HG03521 (cell line): ENCODE measurements at regions not wholly inside any gene's neighbourhood (a gene's known extent, or its start where the extent isn't known, plus 50 kb on each side); places are given as distances from the start of the nearest gene placed in this dataset.
"Not testable (repeated sequence)": the region's sequence is repeated elsewhere in the genome, so short reads cannot be mapped to it uniquely, and the experiment has no call there.

Experiments
- ATAC-seq: cut with Tn5 transposase; IDR thresholded peaks from one replicate; pipeline ENCODE4 v1.9.1; 2021; ENCODE audit warnings: mild to moderate bottlenecking, moderate library complexity; ENCODE audit not compliant: unreplicated experiment

GRCh38 chr18:41899535-41899934 lies 55.5 kb upstream of the PIK3C3 start:
- ATAC-seq: no peak

- ATAC-seq: no peak
These were observed 61.6 kb upstream of the PIK3C3 start for GRCh38 chr18:41893432-41893831.

- ATAC-seq: no peak
These were observed 67.9 kb upstream of the PIK3C3 start for GRCh38 chr18:41887100-41887499.

- ATAC-seq: no peak
These were observed 68.8 kb upstream of the PIK3C3 start for GRCh38 chr18:41886126-41886807.

- ATAC-seq: no peak
These were observed 73.7 kb upstream of the PIK3C3 start for GRCh38 chr18:41881285-41881684.

GRCh38 chr18:41879256-41879655 lies 75.8 kb upstream of the PIK3C3 start:
- no peak for ATAC-seq

GRCh38 chr18:41875094-41875780 lies 79.8 kb upstream of the PIK3C3 start:
- no peak for ATAC-seq

GRCh38 chr18:41873730-41874129 lies 81.3 kb upstream of the PIK3C3 start:
- ATAC-seq: no peak

GRCh38 chr18:41872206-41872605 lies 82.8 kb upstream of the PIK3C3 start:
- no peak for ATAC-seq

- ATAC-seq: no peak
These were observed 83.6 kb upstream of the PIK3C3 start for GRCh38 chr18:41871229-41872000.

GRCh38 chr18:41870817-41871216 lies 84.2 kb upstream of the PIK3C3 start:
- no peak for ATAC-seq

- ATAC-seq: no peak
These were observed 84.8 kb upstream of the PIK3C3 start for GRCh38 chr18:41870191-41870590.

GRCh38 chr18:41865796-41866195 lies 89.2 kb upstream of the PIK3C3 start:
- ATAC-seq: not testable (repeated sequence)

- no peak for ATAC-seq
These were observed 90.8 kb upstream of the PIK3C3 start for GRCh38 chr18:41864216-41864615.

GRCh38 chr18:41862921-41863320 lies 92.1 kb upstream of the PIK3C3 start:
- no peak for ATAC-seq

- no peak for ATAC-seq
These were observed 94.0 kb upstream of the PIK3C3 start for GRCh38 chr18:41860987-41861386.

GRCh38 chr18:41858761-41859555 lies 96.1 kb upstream of the PIK3C3 start:
- ATAC-seq: no peak

- ATAC-seq: no peak
These were observed 101.8 kb upstream of the PIK3C3 start for GRCh38 chr18:41853280-41853679.

GRCh38 chr18:41850781-41851180 lies 104.3 kb upstream of the PIK3C3 start:
- no peak for ATAC-seq

GRCh38 chr18:41849632-41850031 lies 105.4 kb upstream of the PIK3C3 start:
- no peak for ATAC-seq

GRCh38 chr18:41845563-41845962 lies 109.5 kb upstream of the PIK3C3 start:
- ATAC-seq: no peak
